LHCN-M2 (cell line): ENCODE measurements at regions not wholly inside any gene's neighbourhood (a gene's known extent, or its start where the extent isn't known, plus 50 kb on each side); places are given as distances from the start of the nearest gene placed in this dataset.
"Not testable (repeated sequence)": the region's sequence is repeated elsewhere in the genome, so short reads cannot be mapped to it uniquely, and the experiment has no call there.

Experiments used
- DNase-seq: peaks from one replicate; pipeline ENCODE4 v3.0.0-alpha.2; 2012; ENCODE audit warnings: low read depth

DNA sequence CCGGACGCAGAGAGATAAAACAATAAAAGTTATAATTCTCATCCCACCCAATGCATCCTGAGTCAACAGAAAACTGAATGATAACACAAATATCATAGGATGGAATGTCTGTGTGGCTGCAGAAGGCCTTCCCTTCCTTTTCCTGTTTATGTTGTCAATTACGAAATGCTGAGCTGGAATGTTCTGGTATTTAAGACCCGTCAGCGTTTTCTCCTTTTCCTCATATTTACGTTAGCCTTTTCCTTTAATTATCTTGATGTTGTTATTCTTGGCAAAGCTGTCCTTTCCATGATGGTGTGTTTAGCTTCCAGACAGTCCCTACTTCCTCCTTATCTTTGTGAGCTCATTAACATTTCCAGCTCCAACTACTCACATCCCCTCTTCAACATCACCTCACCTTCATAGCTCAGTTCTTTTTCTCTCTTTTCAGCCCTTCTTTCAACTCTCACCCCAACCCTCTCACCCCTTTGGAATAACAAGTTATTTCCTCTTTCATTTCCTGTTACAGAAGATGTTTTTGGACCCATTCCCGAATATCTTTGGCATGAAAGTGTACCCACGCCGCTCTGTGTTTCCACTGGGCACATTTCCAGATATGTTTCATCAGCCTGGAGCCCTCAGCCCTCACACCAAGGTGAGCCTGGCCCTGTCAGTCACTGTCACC is 221.6 kb downstream of the NR2F1-AS1 start:
- DNase-seq = peak; percentile 89

DNA sequence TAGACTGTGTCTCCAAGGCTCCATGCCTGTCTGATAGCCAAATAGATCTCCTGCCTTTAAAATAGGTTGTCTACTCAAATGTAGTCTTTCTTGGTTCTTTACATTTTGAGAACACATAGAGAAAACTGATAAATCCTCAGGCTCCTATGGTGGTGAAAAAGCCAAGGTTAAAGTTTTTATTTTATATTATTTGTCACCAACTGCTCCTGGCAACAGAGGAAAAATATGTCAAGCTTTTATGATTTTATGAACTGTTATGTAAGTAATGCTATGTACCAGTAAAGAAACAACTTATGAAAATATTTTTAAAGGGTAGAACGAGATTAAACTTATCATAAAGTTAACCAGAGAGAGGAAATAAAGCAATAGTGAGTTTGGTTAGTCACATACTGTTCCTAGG is 222.8 kb downstream of the NR2F1-AS1 start:
- DNase-seq = no peak

DNA sequence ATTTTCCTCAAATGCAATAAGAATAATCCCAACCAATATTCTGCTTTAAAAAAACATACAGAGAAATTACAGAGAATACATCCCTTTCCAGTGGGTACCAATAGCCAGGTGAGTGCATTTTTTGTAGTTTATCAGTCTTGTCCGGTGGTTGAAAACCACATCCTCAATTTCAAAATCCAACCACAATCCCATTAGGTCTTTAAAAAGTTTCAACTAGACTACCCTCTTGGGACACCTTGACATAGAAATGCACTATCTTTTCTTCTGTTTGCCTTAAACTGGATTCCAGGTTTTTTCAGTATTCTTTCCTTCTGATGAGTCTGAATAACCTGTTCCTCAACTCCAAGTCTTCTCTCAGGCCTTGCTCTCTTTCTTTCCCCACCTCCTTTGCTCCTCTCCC is 223.3 kb downstream of the NR2F1-AS1 start:
- DNase-seq = no peak

DNA sequence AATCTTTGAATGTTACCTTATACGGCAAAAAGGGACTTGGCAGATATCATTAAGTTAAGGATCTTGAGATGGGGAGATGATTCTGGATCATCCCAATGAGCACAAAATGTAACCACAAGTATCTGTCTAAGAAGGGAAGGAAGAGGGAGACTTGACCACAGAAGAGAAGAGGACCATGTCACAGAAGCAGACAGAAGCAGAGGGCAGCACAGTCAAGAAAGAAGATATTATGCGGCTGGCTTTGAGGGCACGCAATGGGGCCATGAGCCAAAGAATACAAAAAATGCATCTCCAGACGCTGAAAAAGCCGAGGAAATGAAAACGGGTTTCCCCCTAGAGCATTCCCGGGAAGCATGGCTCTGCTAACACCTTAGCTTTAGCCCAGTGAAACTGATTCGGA is 225.3 kb downstream of the NR2F1-AS1 start:
- peak; percentile 74 for DNase-seq

DNA sequence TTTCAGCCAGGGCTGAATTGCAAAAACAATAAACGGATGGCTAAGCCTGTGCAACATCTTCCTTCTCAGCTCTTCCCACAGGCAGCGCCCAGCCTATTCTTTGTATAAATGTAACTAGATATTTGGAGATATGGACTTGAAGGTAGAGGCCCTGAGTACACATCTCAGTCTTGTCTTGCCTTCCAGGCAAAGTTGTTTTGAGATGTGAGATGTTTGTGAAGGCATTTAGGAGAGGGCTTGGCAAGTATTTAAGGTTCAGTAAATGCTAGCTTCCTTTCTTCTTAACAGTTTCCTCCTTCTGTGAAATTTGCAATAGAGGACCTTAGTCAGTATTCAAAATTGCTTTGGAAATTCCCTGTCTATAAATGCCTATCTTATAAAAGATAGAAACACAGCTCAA is 228.8 kb downstream of the NR2F1-AS1 start:
- no peak for DNase-seq

DNA sequence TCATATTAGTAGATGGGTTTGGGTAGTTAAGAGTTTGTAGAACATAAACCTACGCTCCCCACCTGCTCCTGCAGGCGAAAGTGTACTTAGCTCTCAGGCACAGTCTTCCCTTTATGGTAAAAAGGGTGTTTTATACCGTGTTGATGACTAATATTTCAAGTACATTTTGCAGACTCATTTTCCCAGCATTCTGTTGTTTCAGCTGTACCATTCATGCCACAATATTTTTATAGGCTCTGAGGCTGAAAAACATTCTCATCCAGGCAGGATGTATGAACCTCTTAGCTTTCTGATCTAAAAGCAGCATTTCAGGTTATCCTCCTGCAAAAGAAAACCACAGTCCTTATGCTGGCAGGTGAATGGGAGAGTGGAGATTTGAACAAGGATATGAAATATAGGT is 231.4 kb downstream of the NR2F1-AS1 start:
- peak; percentile 93 for DNase-seq

DNA sequence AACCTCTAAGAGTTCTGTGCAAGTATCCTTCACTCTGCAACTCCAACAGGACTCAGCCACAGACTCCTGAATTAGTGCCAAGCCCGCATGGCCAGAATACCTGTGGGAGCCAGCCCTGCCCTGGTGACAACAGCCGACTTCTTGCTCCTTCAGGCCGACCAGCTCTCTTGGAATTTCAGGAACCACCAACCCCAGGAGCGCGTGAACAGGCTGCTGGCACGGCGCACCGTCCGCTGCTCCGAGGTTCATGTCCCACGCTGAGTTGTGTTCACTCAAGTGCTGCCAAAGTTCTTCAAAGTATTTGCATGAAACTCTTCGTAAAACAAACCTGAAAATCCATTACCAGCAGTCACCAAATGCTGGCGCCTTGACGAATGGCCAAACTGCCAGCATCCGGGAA is 232.8 kb downstream of the NR2F1-AS1 start:
- DNase-seq = no peak

DNA sequence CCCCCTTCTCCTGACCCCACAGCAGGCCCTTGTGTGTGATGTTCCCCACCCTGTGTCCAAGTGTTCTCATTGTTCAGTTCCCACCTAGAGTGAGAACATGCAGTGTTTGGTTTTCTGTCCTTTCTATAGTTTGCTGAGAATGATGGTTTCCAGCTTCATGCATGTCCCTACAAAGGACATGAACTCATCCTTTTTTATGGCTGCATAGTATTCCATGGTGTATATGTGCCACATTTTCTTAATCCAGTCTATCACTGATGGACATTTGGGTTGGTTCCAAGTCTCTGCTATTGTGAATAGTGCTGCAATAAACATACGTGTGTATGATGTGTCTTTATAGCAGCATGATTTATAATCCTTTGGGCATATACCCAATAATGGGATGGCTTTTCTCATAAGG is 234.2 kb downstream of the NR2F1-AS1 start:
- DNase-seq = not testable (repeated sequence)

DNA sequence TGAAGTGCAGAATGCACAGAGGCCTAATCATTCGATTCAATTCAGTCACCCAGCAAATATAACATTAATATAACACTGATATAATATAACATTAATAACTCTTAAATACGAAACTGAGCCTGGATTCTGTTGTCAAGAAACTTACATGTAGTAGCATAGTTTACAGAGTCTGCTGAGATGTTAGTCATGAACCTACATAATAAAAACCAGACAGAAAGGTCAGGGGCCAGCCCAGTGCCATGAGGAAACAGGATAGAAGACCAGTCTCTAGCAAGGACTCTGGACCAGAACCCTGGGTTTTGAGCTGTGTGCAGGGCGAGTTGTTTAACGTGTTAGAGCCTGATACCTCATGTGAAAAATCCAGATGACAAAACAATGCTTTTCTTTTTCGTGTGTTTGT is 234.7 kb downstream of the NR2F1-AS1 start:
- no peak for DNase-seq

DNA sequence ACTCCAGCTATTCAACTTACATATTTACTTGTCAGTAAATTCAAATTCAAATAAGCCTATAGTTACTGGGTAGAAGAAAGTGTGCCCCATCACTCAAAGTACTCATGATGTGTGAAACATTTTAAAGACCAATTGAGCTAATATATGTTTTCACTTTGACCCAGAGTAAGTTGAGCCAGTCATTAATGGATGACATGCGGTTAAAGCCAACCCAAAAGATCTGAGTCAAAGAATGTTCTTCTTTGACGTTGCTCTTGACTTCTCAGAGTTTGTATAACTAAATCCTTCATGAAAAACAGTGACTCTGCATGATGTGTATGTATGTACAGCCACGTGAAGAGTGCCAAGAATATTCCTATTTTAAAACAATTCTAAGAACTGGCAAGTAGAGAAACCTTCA is 237.4 kb downstream of the NR2F1-AS1 start:
- DNase-seq = no peak

DNA sequence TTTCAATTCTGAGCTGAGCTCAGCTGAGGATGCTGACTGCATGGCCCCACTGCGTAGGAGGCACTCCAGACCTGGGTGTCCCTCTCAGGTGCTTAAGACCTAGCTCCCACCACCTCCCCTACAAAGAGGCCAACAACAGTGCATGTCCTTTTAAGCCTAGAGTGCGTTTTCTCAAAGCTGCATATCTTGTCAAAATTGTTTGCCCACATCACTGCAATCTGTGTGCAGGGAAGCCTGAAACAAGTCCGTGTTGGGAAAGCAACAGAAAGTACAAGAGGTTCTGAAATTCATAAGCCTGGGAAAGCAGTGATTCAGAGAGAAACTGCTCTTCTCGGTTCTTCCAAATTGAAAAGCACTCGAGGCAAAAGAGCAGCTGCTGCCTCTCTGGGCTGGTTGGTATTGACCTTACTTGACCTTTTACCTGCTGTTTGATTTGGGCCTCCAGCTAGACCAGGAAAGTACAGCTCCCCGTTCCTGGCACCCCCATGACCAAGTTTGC is 238.4 kb downstream of the NR2F1-AS1 start:
- peak; percentile 90 for DNase-seq

DNA sequence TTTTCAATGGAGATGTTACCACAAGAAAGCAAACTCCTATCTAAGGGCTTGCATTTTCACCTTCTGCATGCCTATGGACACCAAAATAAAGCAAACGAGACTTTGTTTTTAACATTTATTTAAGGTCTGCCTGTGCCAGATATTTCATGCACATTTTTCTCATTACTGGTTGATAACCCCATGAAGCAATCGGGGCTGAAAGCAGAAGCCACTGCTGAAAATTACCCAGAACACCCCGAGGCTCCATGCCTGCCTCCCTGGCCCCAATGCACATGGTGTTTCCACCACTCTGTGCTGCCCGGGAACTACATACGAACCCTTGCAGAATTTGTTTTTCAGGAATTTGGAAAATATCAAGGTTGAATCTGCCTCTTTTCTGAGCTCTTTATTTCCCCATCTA is 240.1 kb downstream of the NR2F1-AS1 start:
- no peak for DNase-seq

DNA sequence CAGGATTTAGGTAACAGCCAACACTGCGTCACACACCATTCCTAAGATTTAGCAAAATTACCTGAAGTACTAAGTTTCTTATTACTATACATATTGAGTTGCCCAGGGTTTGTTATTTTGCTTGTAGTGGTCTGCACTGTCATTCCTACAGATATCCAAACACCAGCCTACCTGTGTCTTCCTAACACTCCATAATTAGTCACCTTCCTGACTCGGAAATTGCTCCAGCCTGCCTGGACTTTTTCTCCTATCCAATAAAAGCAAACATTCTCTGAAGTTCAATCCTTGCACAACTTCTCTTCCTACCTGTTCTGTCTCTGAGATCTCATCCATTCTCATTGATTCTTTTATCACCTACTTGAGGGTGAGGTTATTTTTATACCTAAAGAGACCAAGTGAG is 243.9 kb downstream of the NR2F1-AS1 start:
- DNase-seq = no peak

DNA sequence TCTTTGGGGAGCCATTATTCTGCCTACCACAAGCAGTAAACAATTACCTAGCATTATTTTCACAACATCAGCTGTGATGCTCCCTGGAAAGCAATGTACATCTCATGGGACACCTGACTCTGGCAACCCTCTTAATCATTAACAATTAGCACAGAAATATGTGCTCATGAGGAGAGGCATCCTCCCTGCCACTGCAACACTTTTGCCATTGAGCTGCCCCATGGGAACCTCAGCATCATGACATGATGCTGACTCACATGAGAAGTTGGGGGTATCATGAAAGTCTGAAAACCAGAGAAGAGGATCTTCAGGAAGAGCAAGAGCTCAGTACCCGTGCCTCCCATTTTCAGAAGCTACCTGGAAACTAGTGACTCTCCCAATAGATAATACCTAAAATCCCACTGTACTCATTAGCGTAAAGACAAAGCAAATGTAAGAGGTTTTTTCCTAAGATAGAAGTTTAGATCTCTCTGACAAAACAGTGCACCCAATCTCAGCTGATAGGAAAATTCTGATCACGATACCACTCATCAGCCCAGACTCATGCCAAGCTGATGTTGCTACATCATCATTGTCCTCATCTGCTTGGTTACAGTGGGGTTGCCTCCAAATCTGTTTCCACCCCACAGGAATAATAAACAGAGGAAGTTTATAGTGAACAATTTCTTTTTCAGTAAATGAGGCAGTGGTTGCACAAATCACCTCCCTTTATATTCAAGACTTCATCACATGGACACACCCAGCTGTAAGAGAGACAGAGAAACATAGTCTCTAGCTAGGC is 244.5 kb downstream of the NR2F1-AS1 start:
- DNase-seq = peak; percentile 54

DNA sequence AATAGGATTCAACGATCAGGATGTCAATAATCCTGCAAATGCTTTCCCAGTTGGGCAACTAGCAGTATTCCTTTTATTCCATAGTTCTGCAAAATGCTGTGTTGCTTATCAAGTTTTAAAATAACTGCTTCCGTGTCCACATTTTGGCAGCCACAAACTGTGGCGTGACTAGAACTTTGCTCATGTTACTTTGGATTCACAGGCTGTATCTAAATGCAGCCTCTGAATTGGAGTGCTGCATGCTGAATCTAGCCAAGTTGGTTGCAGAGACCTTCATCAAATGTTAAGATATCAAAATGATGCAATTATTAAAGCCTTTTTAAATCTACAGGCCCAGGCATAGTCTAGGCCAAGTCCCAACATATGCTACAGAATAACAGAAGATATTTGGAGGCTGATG is 249.2 kb downstream of the NR2F1-AS1 start:
- no peak for DNase-seq

DNA sequence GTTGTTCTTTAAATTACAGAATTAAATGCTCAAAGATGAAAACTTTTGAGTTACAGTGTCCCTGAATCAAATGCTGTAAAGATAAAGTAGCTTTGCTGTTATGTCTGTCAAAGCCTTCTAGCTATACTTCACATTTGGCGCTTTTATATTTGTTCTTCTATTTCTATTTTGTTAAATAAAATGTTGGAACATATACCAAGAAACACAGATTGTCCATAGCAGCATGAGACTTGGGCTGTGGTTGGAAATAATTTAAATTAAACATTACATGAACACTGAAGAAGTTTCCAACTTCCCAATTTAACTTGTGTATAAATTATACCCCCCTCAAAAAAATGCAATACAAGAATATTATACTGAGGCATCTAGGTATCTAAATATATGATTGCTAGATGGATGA is 249.8 kb downstream of the NR2F1-AS1 start:
- no peak for DNase-seq

DNA sequence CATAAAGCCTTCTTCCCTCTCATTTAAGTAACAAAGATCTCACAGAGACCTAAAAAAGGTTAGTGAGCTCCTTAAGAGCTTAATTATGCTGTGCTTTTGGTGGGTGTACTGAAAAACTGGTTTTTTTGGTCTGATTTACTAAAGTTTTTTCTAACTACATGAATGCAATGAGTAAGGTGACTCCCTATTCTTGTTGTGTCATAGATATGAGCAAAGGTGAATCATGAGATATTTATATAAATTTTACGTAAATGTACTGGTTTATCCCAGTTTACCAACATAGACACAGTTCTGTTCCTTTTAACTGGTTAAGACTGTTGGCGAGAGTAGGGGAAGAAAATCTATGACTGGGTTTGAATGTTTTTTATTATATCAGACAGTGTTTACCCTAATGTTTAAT is 250.5 kb downstream of the NR2F1-AS1 start:
- peak; percentile 66 for DNase-seq

DNA sequence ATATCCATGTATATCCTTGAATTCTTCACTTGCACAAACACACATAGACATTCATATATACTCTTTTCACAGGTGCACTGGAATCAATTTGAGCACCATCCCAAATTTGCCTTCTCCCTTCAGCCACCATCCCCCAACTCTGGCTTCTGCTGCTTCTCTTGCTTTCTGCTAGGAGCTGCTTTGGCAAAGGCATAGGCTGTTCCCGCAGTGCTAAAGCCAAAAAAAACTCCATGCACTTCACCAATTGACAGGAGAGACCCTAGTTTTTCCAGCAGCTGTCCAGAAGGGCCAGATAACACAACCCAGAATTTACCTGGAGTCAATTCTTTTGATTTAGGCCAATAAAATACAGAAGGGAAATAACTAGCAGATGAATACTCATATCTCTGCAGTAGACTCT is 251.3 kb downstream of the NR2F1-AS1 start:
- DNase-seq = no peak

DNA sequence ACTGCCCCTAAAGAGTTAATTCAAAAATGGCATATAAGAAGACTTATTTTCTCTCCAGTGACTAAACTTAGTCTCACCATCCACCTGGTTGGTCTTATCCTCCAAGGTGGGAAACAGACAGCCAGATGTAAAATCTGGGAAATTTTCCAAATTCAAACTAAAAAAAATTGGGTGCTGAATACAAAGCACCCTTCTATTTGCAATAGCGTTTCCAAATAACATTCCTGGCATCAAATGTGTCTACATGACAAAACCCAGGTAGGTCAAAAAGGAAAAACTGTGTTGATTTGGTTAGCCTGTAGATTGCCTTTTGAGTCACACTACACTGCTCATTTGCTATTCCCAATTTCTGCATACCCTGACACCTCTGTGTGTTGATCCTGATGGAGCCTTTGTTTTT is 252.2 kb downstream of the NR2F1-AS1 start:
- DNase-seq = no peak

DNA sequence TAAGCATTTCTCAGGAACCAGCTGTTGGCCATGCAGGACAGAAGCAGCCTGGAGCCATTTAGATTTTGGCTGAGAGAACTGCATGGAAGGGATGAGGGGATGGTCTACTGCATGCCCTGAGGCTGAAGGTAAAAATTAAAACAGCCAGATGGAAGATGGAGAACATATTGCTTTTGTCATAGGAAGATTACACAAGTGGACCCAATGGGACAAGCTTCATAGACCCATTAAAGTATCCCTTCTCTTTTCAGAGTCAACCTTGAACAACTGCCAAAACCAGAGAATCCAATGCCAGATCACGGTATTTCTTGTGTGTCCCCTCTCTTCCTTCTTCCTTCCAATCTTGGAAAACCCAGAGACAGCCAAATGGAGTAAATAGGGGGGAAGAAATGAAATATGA is 253.4 kb downstream of the NR2F1-AS1 start:
- DNase-seq = no peak

DNA sequence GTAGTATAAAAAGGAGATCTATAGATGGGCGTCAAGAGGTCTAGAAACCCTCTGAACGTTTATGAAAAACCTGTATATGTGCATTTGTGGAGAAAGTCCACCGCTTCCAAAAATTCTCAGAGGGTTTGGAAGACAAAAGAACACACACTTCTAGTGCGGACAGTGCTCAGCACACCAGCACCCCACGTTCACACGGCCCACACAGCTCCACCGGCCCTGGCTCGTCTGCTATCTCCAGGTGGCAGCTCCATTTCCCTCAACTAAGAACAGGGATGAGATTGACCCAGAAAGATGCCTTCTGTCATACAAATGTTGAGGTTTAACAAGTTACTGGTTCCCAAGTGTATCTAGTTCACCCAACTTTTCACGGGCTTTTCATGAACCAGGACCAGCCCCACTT is 255.1 kb downstream of the NR2F1-AS1 start:
- no peak for DNase-seq

DNA sequence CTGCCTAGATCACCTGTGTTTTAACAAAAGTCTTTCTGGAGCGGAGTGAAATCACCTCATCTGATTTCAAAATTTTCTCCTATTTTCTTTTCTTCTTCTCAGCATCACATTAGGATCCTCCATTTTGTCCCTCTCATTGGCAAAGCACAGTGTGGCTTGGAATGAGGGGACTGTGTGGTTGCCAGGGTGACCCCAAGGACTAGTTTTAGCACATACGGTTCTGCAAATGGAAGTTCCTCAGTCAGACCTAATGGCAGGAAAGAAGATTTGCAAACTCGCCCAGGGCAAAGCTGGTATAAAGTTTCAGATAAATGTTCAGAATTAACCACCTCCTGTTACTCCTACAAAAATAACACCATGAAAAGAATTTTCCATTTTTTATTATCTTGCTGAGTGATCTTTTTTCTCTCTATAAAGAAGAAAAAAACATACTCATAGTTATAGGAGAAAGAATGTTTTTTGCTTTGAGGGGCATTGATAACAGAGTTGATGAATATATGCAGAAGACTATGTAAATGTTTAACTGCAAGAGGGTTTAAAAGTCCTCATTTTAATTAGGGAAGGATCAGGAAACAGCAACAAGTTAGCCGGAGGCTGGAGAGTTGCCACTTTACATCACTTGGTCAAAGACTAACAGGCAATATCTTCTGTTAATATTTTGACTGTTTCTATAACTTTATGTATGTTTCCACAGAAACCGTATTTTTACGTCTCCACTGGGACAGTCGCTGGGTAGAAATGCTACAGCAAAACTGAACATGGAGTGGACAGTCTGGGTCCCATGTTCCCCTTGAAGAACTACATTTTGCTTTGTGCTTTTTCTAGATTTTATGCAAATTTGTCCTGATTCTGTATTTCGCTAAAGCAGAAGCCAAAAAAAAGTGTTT is 257.8 kb downstream of the NR2F1-AS1 start:
- no peak for DNase-seq
